Epithelial cell of esophagus (primary cell): ENCODE measurements at regions not wholly inside any gene's neighbourhood (a gene's known extent, or its start where the extent isn't known, plus 50 kb on each side); places are given as distances from the start of the nearest gene placed in this dataset.
"Not testable (repeated sequence)": the region's sequence is repeated elsewhere in the genome, so short reads cannot be mapped to it uniquely, and the experiment has no call there.

Experiments used
- DNase-seq: peaks from one replicate; pipeline ENCODE4 v3.0.0; 2010; ENCODE audit warnings: low read depth
- H3K4me3 ChIP-seq: 2 replicates; pipeline ENCODE4 v1.5.1; 2011; ENCODE audit warnings: mild to moderate bottlenecking, low read length, control low read depth
- TF ChIP-seq, protein P1 (sequence below): IDR thresholded peaks from 2 replicates; pipeline ENCODE4 v1.5.1; 2011; ENCODE audit warnings: low read depth, mild to moderate bottlenecking, low read length, control low read depth, inconsistent platforms; ENCODE audit not compliant: insufficient read depth; ENCODE audit errors: missing control alignments

DNA sequence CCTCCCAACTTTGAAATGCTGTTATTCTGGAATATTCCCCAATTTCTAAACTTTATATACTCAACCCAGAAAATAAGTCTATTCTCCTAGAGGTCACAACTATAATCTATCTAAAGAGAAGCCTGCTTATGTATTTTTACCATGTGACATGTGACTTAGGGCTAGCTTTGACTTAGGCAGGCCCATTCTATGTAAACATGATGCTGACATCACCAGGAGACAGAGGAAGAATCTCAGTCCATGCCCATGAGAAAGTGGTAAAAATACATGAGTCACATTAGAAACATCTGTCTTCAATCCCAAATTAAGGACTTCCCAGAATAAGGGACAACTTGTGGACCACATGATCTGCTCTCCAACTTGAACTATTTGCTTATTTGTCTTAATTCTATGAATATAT is 113.6 kb upstream of the ID4 start:
- no peak overlapping the region for H3K4me3 ChIP-seq
- TF ChIP-seq, protein P1, sequence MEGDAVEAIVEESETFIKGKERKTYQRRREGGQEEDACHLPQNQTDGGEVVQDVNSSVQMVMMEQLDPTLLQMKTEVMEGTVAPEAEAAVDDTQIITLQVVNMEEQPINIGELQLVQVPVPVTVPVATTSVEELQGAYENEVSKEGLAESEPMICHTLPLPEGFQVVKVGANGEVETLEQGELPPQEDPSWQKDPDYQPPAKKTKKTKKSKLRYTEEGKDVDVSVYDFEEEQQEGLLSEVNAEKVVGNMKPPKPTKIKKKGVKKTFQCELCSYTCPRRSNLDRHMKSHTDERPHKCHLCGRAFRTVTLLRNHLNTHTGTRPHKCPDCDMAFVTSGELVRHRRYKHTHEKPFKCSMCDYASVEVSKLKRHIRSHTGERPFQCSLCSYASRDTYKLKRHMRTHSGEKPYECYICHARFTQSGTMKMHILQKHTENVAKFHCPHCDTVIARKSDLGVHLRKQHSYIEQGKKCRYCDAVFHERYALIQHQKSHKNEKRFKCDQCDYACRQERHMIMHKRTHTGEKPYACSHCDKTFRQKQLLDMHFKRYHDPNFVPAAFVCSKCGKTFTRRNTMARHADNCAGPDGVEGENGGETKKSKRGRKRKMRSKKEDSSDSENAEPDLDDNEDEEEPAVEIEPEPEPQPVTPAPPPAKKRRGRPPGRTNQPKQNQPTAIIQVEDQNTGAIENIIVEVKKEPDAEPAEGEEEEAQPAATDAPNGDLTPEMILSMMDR, result no peak
- peak; percentile 76 for DNase-seq

DNA sequence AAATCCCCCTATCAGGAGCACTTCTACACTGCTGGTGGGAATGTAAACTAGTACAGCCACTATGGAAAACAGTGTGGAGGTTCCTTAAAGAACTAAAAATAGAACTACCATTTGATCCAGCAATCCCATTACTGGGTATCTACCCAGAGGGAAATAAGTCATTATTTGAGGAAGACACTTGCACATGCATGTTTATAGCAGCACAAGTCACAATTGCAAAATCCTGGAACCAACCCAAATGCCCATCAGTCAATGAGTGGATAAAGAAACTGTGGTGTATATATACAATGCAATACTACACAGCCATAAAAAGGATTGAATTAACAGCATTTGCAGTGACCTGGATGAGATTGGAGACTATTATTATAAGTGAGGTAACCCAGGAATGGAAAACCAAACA is 111.7 kb upstream of the ID4 start:
- H3K4me3 ChIP-seq, result not testable (repeated sequence)
- peak; percentile 83 for DNase-seq

DNA sequence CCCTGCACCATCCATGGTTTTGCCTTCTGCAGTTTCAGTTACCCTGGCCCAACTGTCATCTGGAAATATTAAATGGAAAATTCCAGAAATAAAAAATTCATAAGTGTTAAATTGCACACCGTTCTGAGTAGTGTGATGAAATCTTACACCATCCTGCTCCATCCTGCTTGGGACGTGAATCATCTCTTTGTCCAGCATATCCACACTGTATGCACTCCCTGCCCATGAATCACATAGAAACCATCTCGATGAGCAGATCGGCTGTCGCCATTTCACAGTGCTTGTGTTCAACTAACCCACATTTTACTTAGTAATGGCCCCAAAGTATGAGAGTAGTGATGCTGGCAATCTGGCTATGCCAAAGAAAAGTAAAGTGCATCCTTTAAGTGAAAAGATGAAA is 105.9 kb upstream of the ID4 start:
- TF ChIP-seq, protein P1, result no peak
- H3K4me3 ChIP-seq, result no peak overlapping the region
- peak; percentile 97 for DNase-seq

DNA sequence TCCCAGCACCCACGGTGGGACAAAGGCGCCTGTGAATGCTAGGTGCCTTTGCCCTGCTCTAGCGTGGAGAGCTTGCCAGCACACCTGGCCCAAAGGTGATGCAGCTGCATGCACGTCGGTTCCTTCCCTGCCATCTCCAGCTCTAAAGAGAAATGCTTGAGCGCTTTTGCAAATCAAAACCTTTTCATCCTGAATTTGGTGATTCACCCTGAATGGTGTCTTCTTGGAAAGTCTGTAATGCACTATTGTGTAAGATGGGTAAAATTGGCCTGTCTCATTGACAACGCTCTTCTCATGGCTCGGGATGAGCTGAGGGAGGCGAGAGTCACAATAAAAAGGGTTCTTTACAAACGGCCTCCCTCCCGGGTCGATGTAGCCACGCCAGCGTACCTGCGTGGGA is 103.1 kb upstream of the ID4 start:
- TF ChIP-seq, protein P1, result no peak
- DNase-seq, result peak; percentile 59
- H3K4me3 ChIP-seq, result no peak overlapping the region

DNA sequence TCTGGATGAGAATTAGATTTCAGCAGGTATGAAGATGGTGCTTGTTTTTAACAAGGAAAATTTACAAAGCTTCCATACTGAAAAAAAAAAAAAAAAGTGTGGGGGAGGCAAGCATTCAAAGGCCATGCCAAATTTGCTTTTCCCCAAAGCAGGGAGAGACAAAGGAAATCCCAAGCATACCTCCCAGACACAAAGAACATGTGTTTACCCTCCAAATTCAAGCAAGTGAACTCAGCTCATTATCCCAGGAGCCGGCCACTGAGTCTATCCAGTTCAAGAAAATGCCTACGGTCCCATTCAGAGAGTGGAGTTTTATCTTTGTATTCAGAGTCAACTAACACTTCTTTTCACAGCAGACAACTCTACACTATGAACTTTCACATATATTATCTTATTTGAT is 102.7 kb upstream of the ID4 start:
- TF ChIP-seq, protein P1, result no peak
- no peak for DNase-seq
- no peak overlapping the region for H3K4me3 ChIP-seq

DNA sequence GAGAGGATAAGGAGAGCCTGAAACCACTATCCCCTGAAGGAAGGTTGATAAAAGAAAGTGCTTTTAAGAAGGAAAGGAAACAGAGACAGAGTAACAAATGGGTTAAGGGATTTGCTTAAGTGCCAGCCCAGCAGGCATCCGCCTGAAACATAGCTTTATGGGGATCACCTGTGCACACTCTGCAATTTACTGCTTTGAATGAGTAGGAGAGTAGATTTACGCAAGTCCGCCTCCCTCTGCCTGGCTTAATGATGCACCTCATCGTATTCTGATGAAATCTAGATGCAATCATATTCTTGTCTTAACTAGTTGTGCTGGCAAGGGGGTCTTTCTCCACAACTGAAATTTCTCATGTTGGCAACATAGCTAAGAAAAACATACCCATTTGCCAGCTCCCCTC is 101.1 kb upstream of the ID4 start:
- TF ChIP-seq, protein P1, result no peak

DNA sequence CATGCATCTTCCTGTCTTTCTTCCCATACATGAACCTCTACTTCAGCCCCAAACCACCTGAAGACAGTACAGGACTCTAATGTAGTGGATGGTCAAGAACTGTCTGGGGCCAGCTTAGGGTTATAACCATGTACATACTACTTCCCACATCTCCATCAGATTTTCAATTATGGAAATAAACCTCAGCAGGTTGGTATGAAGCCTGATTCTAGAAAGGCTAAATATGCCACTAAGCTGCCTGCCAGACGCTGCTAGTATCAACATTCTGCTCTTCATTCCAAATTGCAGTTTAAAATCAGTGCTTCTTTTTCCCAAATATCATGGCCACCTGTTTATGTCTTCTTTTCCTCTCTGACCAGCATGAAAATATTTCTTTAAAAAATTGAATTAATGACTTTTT is 99.2 kb upstream of the ID4 start:
- no peak overlapping the region for H3K4me3 ChIP-seq
- no peak for DNase-seq
- TF ChIP-seq, protein P1, result no peak

More for the DNA sequence above, 101.1 kb upstream of the ID4 start:
- H3K4me3 ChIP-seq, result no peak overlapping the region
- DNase-seq, result no peak

DNA sequence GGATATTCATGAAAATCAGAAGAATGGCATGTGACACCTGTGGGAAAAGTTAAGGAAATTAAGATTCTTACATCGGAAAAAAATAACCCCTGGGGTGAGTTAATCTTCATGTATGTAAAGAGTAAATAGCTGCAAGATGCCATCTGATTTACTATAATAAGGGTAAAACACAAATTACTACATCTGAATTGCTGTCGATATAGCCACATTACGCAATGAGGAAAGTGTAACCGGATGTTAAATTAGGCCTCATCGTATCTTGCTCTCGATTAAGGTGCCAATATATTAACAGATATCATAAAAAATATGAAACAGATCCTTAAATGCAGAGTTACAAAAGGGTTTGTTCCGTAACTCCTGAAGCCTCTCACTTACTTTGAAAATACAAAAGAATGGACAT is 87.4 kb upstream of the ID4 start:
- DNase-seq, result no peak
- no peak overlapping the region for H3K4me3 ChIP-seq
- TF ChIP-seq, protein P1, result no peak
